GM19351 (cell line): ENCODE measurements at regions not wholly inside any gene's neighbourhood (a gene's known extent, or its start where the extent isn't known, plus 50 kb on each side); places are given as distances from the start of the nearest gene placed in this dataset.

Experiments
- ATAC-seq: cut with Tn5 transposase; IDR thresholded peaks from one replicate; pipeline ENCODE4 v1.9.1; 2021; ENCODE audit warnings: mild to moderate bottlenecking, moderate library complexity; ENCODE audit not compliant: unreplicated experiment

- ATAC-seq = no peak
These were observed 1752.0 kb upstream of the TENM3 start for GRCh38 chr4:180491210-180491609.

- ATAC-seq = no peak
These were observed 1749.9 kb upstream of the TENM3 start for GRCh38 chr4:180493299-180493698.

- ATAC-seq = no peak
These were observed 1743.0 kb upstream of the TENM3 start for GRCh38 chr4:180500154-180500553.

- ATAC-seq = no peak
These were observed 1730.3 kb upstream of the TENM3 start for GRCh38 chr4:180512801-180513475.

- ATAC-seq = no peak
These were observed 1724.3 kb upstream of the TENM3 start for GRCh38 chr4:180518906-180519305.

- ATAC-seq = no peak
These were observed 1722.0 kb upstream of the TENM3 start for GRCh38 chr4:180521181-180521580.

- no peak for ATAC-seq
These were observed 1717.6 kb upstream of the TENM3 start for GRCh38 chr4:180525523-180526077.

- ATAC-seq = no peak
These were observed 1715.2 kb upstream of the TENM3 start for GRCh38 chr4:180528003-180528402.

GRCh38 chr4:180530787-180531186, 1712.4 kb upstream of the TENM3 start:
- no peak for ATAC-seq

GRCh38 chr4:180532691-180533090, 1710.5 kb upstream of the TENM3 start:
- ATAC-seq = no peak

- no peak for ATAC-seq
These were observed 1704.7 kb upstream of the TENM3 start for GRCh38 chr4:180538384-180539057.

- ATAC-seq = no peak
These were observed 1703.9 kb upstream of the TENM3 start for GRCh38 chr4:180539284-180539683.

GRCh38 chr4:180541678-180542077, 1701.5 kb upstream of the TENM3 start:
- ATAC-seq = no peak

- ATAC-seq = no peak
These were observed 1700.6 kb upstream of the TENM3 start for GRCh38 chr4:180542445-180543100.

GRCh38 chr4:180550106-180550505, 1693.1 kb upstream of the TENM3 start:
- ATAC-seq = no peak

- no peak for ATAC-seq
These were observed 1685.9 kb upstream of the TENM3 start for GRCh38 chr4:180557348-180557747.

GRCh38 chr4:180557950-180558349, 1685.3 kb upstream of the TENM3 start:
- no peak for ATAC-seq

GRCh38 chr4:180558427-180558826, 1684.8 kb upstream of the TENM3 start:
- no peak for ATAC-seq

GRCh38 chr4:180560896-180561295, 1682.3 kb upstream of the TENM3 start:
- no peak for ATAC-seq

- ATAC-seq = no peak
These were observed 1679.2 kb upstream of the TENM3 start for GRCh38 chr4:180564026-180564425.

- ATAC-seq = no peak
These were observed 1678.8 kb upstream of the TENM3 start for GRCh38 chr4:180564448-180564847.
